NCI-H146 (cell line): ENCODE measurements at regions not wholly inside any gene's neighbourhood (a gene's known extent, or its start where the extent isn't known, plus 50 kb on each side); places are given as distances from the start of the nearest gene placed in this dataset.

ENCODE experiments used
- DNase-seq: peaks from one replicate; lab custom pipeline; 2025; lab: John Stamatoyannopoulos, UW

- DNase-seq, result no peak
Measured at GRCh38 chr10:111732166-111732785, 451.3 kb downstream of the GPAM start.

- no peak for DNase-seq
Measured at GRCh38 chr10:111739125-111739873, 444.3 kb downstream of the GPAM start.

GRCh38 chr10:111739874-111740139 is 443.8 kb downstream of the GPAM start:
- no peak for DNase-seq

- no peak for DNase-seq
Measured at GRCh38 chr10:111745982-111746381, 437.6 kb downstream of the GPAM start.

GRCh38 chr10:111747751-111748150 is 435.8 kb downstream of the GPAM start:
- no peak for DNase-seq

- no peak for DNase-seq
Measured at GRCh38 chr10:111748184-111748583, 435.4 kb downstream of the GPAM start.

GRCh38 chr10:111750165-111750849 is 433.3 kb downstream of the GPAM start:
- DNase-seq, result no peak

- DNase-seq, result peak; percentile 22
Measured at GRCh38 chr10:111756217-111757061, 427.1 kb downstream of the GPAM start.

GRCh38 chr10:111758593-111758992 is 425.0 kb downstream of the GPAM start:
- DNase-seq, result no peak

GRCh38 chr10:111762114-111762513 is 421.5 kb downstream of the GPAM start:
- DNase-seq, result no peak

GRCh38 chr10:111765216-111765615 is 418.3 kb downstream of the GPAM start:
- no peak for DNase-seq

- DNase-seq, result no peak
Measured at GRCh38 chr10:111766464-111766863, 417.1 kb downstream of the GPAM start.

GRCh38 chr10:111767661-111768060 is 415.9 kb downstream of the GPAM start:
- no peak for DNase-seq

GRCh38 chr10:111773950-111774349 is 409.6 kb downstream of the GPAM start:
- DNase-seq, result no peak

GRCh38 chr10:111774486-111774885 is 409.1 kb downstream of the GPAM start:
- DNase-seq, result no peak

GRCh38 chr10:111784436-111784835 is 399.1 kb downstream of the GPAM start:
- no peak for DNase-seq

GRCh38 chr10:111784946-111785465 is 398.6 kb downstream of the GPAM start:
- no peak for DNase-seq

- no peak for DNase-seq
Measured at GRCh38 chr10:111785921-111786320, 397.6 kb downstream of the GPAM start.

- no peak for DNase-seq
Measured at GRCh38 chr10:111789821-111790220, 393.7 kb downstream of the GPAM start.

GRCh38 chr10:111801841-111802240 is 381.7 kb downstream of the GPAM start:
- no peak for DNase-seq

GRCh38 chr10:111804781-111805180 is 378.8 kb downstream of the GPAM start:
- DNase-seq, result no peak

GRCh38 chr10:111811517-111811916 is 372.0 kb downstream of the GPAM start:
- DNase-seq, result no peak
